NCI-H2196 (cell line): ENCODE measurements at regions not wholly inside any gene's neighbourhood (a gene's known extent, or its start where the extent isn't known, plus 50 kb on each side); places are given as distances from the start of the nearest gene placed in this dataset.
"Not testable (repeated sequence)": the region's sequence is repeated elsewhere in the genome, so short reads cannot be mapped to it uniquely, and the experiment has no call there.

Experiments used
- DNase-seq: peaks from one replicate; lab custom pipeline; 2025; ENCODE audit not compliant: unreplicated experiment; lab: John Stamatoyannopoulos, UW

- no peak for DNase-seq
Measured at GRCh38 chr16:16930309-16931000, 540.3 kb downstream of the XYLT1 start.

GRCh38 chr16:16933861-16934260 is 536.9 kb downstream of the XYLT1 start:
- DNase-seq, result no peak

- DNase-seq, result no peak
Measured at GRCh38 chr16:16934660-16935059, 536.1 kb downstream of the XYLT1 start.

GRCh38 chr16:16935909-16936308 is 534.9 kb downstream of the XYLT1 start:
- DNase-seq, result not testable (repeated sequence)

GRCh38 chr16:16937576-16937975 is 533.2 kb downstream of the XYLT1 start:
- no peak for DNase-seq

- no peak for DNase-seq
Measured at GRCh38 chr16:16938009-16938408, 532.8 kb downstream of the XYLT1 start.

GRCh38 chr16:16938980-16939379 is 531.8 kb downstream of the XYLT1 start:
- no peak for DNase-seq

GRCh38 chr16:16940351-16940750 is 530.4 kb downstream of the XYLT1 start:
- DNase-seq, result no peak

- DNase-seq, result not testable (repeated sequence)
Measured at GRCh38 chr16:16942849-16943248, 527.9 kb downstream of the XYLT1 start.

- DNase-seq, result no peak
Measured at GRCh38 chr16:16945207-16945606, 525.6 kb downstream of the XYLT1 start.

- DNase-seq, result no peak
Measured at GRCh38 chr16:16956376-16956775, 514.4 kb downstream of the XYLT1 start.

GRCh38 chr16:16960785-16961184 is 510.0 kb downstream of the XYLT1 start:
- DNase-seq, result no peak

- DNase-seq, result no peak
Measured at GRCh38 chr16:16966439-16966838, 504.3 kb downstream of the XYLT1 start.

- DNase-seq, result no peak
Measured at GRCh38 chr16:16971042-16971441, 499.7 kb downstream of the XYLT1 start.

GRCh38 chr16:16972831-16973230 is 497.9 kb downstream of the XYLT1 start:
- DNase-seq, result no peak

- DNase-seq, result no peak
Measured at GRCh38 chr16:16973707-16974591, 496.8 kb downstream of the XYLT1 start.

- DNase-seq, result peak; percentile 9
Measured at GRCh38 chr16:16982614-16983013, 488.1 kb downstream of the XYLT1 start.

- DNase-seq, result no peak
Measured at GRCh38 chr16:16983582-16983981, 487.2 kb downstream of the XYLT1 start.

GRCh38 chr16:16984091-16984490 is 486.7 kb downstream of the XYLT1 start:
- not testable (repeated sequence) for DNase-seq

GRCh38 chr16:16985707-16986106 is 485.1 kb downstream of the XYLT1 start:
- no peak for DNase-seq

- no peak for DNase-seq
Measured at GRCh38 chr16:16988963-16989362, 481.8 kb downstream of the XYLT1 start.

- no peak for DNase-seq
Measured at GRCh38 chr16:16989368-16989767, 481.4 kb downstream of the XYLT1 start.
